Fibroblast of skin of right biceps (primary cell): ENCODE measurements at regions not wholly inside any gene's neighbourhood (a gene's known extent, or its start where the extent isn't known, plus 50 kb on each side); places are given as distances from the start of the nearest gene placed in this dataset.
"Not testable (repeated sequence)": the region's sequence is repeated elsewhere in the genome, so short reads cannot be mapped to it uniquely, and the experiment has no call there.

ENCODE experiments used
- DNase-seq: peaks from one replicate; pipeline ENCODE4 v3.0.0-alpha.2; 2013

GRCh38 chr17:77290759-77291558 is 150.2 kb downstream of the SEC14L1 start:
- not testable (repeated sequence) for DNase-seq

- DNase-seq, result no peak
Observed at GRCh38 chr17:77291591-77292386, 151.0 kb downstream of the SEC14L1 start.

GRCh38 chr17:77294761-77295160 is 154.0 kb downstream of the SEC14L1 start:
- DNase-seq, result no peak

- no peak for DNase-seq
Observed at GRCh38 chr17:77295241-77295853, 154.6 kb downstream of the SEC14L1 start.

GRCh38 chr17:77296769-77297409 is 156.1 kb downstream of the SEC14L1 start:
- no peak for DNase-seq

- no peak for DNase-seq
Observed at GRCh38 chr17:77297693-77298666, 157.2 kb downstream of the SEC14L1 start.

GRCh38 chr17:77298811-77299210 is 158.0 kb downstream of the SEC14L1 start:
- DNase-seq, result no peak

GRCh38 chr17:77299256-77300015 is 158.7 kb downstream of the SEC14L1 start:
- no peak for DNase-seq

GRCh38 chr17:77300016-77300686 is 159.4 kb downstream of the SEC14L1 start:
- no peak for DNase-seq

GRCh38 chr17:77301694-77302266 is 161.0 kb downstream of the SEC14L1 start:
- no peak for DNase-seq

GRCh38 chr17:77302682-77303081 is 161.9 kb downstream of the SEC14L1 start:
- DNase-seq, result no peak

- DNase-seq, result peak; percentile 61
Observed at GRCh38 chr17:77303620-77304019, 162.9 kb downstream of the SEC14L1 start.

GRCh38 chr17:77304051-77304745 is 163.4 kb downstream of the SEC14L1 start:
- peak; percentile 54 for DNase-seq

GRCh38 chr17:77304746-77305473 is 164.1 kb downstream of the SEC14L1 start:
- DNase-seq, result no peak

- DNase-seq, result no peak
Observed at GRCh38 chr17:77306048-77306789, 165.4 kb downstream of the SEC14L1 start.

GRCh38 chr17:77306790-77307478 is 166.2 kb downstream of the SEC14L1 start:
- no peak for DNase-seq

GRCh38 chr17:77307479-77308198 is 166.9 kb downstream of the SEC14L1 start:
- no peak for DNase-seq
